Upper lobe of left lung (tissue), 6 donors: ENCODE measurements at regions not wholly inside any gene's neighbourhood (a gene's known extent, or its start where the extent isn't known, plus 50 kb on each side); places are given as distances from the start of the nearest gene placed in this dataset.

Experiments used
- ATAC-seq, 2 donors: fragments of 200-7000 bp; cut with Tn5 transposase; one replicate each; pipeline ENCODE4 v1.9.1; 2022; ENCODE audit warnings: mild to moderate bottlenecking in 2 of 2, moderate library complexity in 2 of 2; ENCODE audit not compliant: low FRiP score in 2 of 2
- DNase-seq, 2 donors: peaks; one replicate each; pipeline ENCODE4 v3.0.0-alpha.2; 2019 to 2020
- H3K27ac ChIP-seq, 4 donors: fragments of 200-600 bp; sonication (generic); one replicate each; pipeline ENCODE4 v1.5.1; 2016 to 2019
- H3K27me3 ChIP-seq, 4 donors: fragments of 200-600 bp; sonication (generic); one replicate each; pipeline ENCODE4 v1.5.1; 2017 to 2019
- H3K36me3 ChIP-seq, 4 donors: fragments of 200-600 bp; sonication (generic); one replicate each; pipeline ENCODE4 v1.5.1; 2016 to 2019
- H3K4me1 ChIP-seq, 4 donors: fragments of 200-600 bp; sonication (generic); one replicate each; pipeline ENCODE4 v1.5.1; 2018 to 2019
- H3K4me3 ChIP-seq, 4 donors: fragments of 200-600 bp; sonication (generic); one replicate each; pipeline ENCODE4 v1.5.1; 2017 to 2019; ENCODE audit warnings: mild to moderate bottlenecking in 2 of 4, moderate library complexity in 1 of 4
- H3K9me3 ChIP-seq, 4 donors: fragments of 200-600 bp; sonication (generic); one replicate each; pipeline ENCODE4 v1.5.1; 2018 to 2019
- CTCF ChIP-seq, 6 experiments: fragments of 450-650 bp in 4 of 6; fragments of 200-600 bp in 2 of 6; sonication (generic) in 2 of 6; IDR thresholded peaks; one replicate each; pipeline ENCODE4 v1.5.1; 2016 to 2019; ENCODE audit warnings: antibody characterized with exemption in 6 of 6
- EP300 ChIP-seq, 4 donors: sonication (generic); formaldehyde crosslinking; IDR thresholded peaks; one replicate each; pipeline ENCODE4 v1.5.1; 2017; ENCODE audit warnings: antibody characterized with exemption in 4 of 4, control low read depth in 2 of 4
- POLR2A ChIP-seq, 4 donors: fragments of 450-650 bp; IDR thresholded peaks; one replicate each; pipeline ENCODE4 v1.5.1; 2016 to 2017; ENCODE audit warnings: antibody characterized with exemption in 4 of 4, mild to moderate bottlenecking in 2 of 4
- POLR2AphosphoS5 ChIP-seq, 2 donors: sonication (generic); formaldehyde crosslinking; IDR thresholded peaks; one replicate each; pipeline ENCODE4 v1.5.1; 2017; ENCODE audit warnings: antibody characterized with exemption in 2 of 2
- WGBS, 2 donors: methylation state at CpG; one replicate each; pipeline ENCODE4 v1.1.5; 2017 to 2018; 5-methylcytosine and 5-hydroxymethylcytosine counted together
- donor health status: DM: no; HTN: no; CAD: no; lungs with moderate emphysema.
- donor health status: DM: no; HTN: yes; CAD: no; lungs with severe emphysema.

DNA sequence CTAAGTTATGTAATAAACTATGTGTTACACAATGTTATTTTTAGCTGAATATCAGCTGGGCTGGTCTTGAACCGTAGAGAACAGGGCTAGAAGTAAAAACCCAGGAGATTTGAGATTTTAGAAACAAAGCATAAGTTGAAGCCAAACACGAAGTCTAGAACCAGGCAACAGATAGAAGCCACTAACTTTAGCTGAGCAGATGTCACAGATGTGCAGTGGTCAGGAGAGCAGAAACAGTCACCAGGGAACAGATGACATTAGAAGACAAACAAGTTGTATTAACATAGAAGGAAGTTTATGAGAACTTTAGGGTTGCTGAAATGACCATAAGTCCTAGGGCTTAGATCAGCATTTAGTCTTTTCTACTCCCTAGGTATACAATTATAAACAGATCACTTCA, 731.0 kb downstream of the ZNF385D start:
- 58 to 59% methylated on average over 2 of the region's 2 CpGs for WGBS, 2 donors
- no peaks in the 10 kb centered on the region for H3K4me1 ChIP-seq
- H3K27me3 ChIP-seq = no peaks in the 10 kb centered on the region
- TF ChIP-seq POLR2A (IDR thresholded peaks at IDR 0.05) (no peak), CTCF (IDR thresholded peaks at IDR 0.05) (no peak)
- no peak overlapping the region for H3K27ac ChIP-seq
- no peak for DNase-seq
- ATAC-seq = no peak
- H3K9me3 ChIP-seq = no peaks in the 10 kb centered on the region
- no peak overlapping the region for H3K4me3 ChIP-seq
- H3K36me3 ChIP-seq = no peaks in the 10 kb centered on the region

- Histone ChIP-seq H3K36me3 (no peaks in the 10 kb centered on the region), H3K27me3 (no peaks in the 10 kb centered on the region), H3K4me3 (no peak overlapping the region), H3K27ac (no peak overlapping the region), H3K4me1 (no peaks in the 10 kb centered on the region), H3K9me3 (no peaks in the 10 kb centered on the region)
- ATAC-seq (no peak), DNase-seq (no peak)
- 87 to 88% methylated on average over 6 to 10 of the region's 10 CpGs for WGBS, 2 donors
- TF ChIP-seq POLR2AphosphoS5 (IDR thresholded peaks at IDR 0.05) (no peak), EP300 (IDR thresholded peaks at IDR 0.05) (no peak), POLR2A (IDR thresholded peaks at IDR 0.05) (no peak), CTCF (IDR thresholded peaks at IDR 0.05) (no peak)
These were observed 733.7 kb downstream of the ZNF385D start for GRCh38 chr3:21017115-21017852.

- H3K36me3 ChIP-seq = no peaks in the 10 kb centered on the region
- no peaks in the 10 kb centered on the region for H3K27me3 ChIP-seq
- DNase-seq (no peak), ATAC-seq (no peak)
- no peaks in the 10 kb centered on the region for H3K9me3 ChIP-seq
- no peak overlapping the region for H3K4me3 ChIP-seq
- no peak for TF ChIP-seq CTCF (IDR thresholded peaks at IDR 0.05)
- no peak overlapping the region for H3K27ac ChIP-seq
- no peaks in the 10 kb centered on the region for H3K4me1 ChIP-seq
These were observed 737.4 kb downstream of the ZNF385D start for GRCh38 chr3:21013566-21013965.

GRCh38 chr3:20999661-21000060, 751.3 kb downstream of the ZNF385D start:
- Histone ChIP-seq H3K36me3 (no peaks in the 10 kb centered on the region), H3K27ac (no peak overlapping the region), H3K4me3 (no peak overlapping the region), H3K4me1 (no peaks in the 10 kb centered on the region), H3K9me3 (no peaks in the 10 kb centered on the region), H3K27me3 (no peaks in the 10 kb centered on the region)
- DNase-seq (no peak), ATAC-seq (no peak)
- TF ChIP-seq CTCF (IDR thresholded peaks at IDR 0.05) (no peak), EP300 (IDR thresholded peaks at IDR 0.05) (no peak), POLR2AphosphoS5 (IDR thresholded peaks at IDR 0.05) (no peak), POLR2A (IDR thresholded peaks at IDR 0.05) (no peak)
- 50 to 63% methylated on average over 1 of the region's 1 CpG for WGBS, 2 donors

DNA sequence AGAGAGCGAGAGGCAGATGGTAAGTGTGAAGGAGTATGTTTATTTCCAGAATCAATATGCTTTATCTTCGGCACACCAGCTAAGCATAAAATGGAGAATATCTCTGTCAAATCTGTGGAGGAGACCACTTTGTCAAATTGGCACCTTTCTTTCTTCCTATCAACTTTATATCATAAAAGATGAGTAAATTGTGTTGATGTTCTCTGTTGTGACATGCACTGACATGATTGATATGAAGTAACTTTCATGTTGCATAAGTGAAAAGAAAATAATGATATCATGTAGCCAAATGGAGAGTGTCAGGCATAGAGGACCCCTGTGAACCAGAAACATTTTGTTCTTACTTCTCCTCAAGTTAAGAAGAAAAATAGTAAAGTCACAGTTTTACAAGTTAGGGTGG, 753.8 kb downstream of the ZNF385D start:
- no peak for ATAC-seq
- Histone ChIP-seq H3K27me3 (no peaks in the 10 kb centered on the region), H3K9me3 (no peaks in the 10 kb centered on the region), H3K36me3 (no peaks in the 10 kb centered on the region), H3K27ac (no peak overlapping the region), H3K4me3 (no peak overlapping the region), H3K4me1 (no peaks in the 10 kb centered on the region)
- DNase-seq = no peak
- TF ChIP-seq EP300 (IDR thresholded peaks at IDR 0.05) (no peak), POLR2A (IDR thresholded peaks at IDR 0.05) (no peak), CTCF (IDR thresholded peaks at IDR 0.05) (no peak), POLR2AphosphoS5 (IDR thresholded peaks at IDR 0.05) (no peak)
- WGBS, 2 donors = 79 to 80% methylated on average over 2 of the region's 2 CpGs
